Type B pancreatic cell (in vitro differentiated cells): ENCODE measurements at regions not wholly inside any gene's neighbourhood (a gene's known extent, or its start where the extent isn't known, plus 50 kb on each side); places are given as distances from the start of the nearest gene placed in this dataset.
"Not testable (repeated sequence)": the region's sequence is repeated elsewhere in the genome, so short reads cannot be mapped to it uniquely, and the experiment has no call there.

Experiments used
- DNase-seq: peaks from one replicate; pipeline ENCODE4 v3.0.0; 2021; ENCODE audit warnings: mixed read lengths; ENCODE audit not compliant: unreplicated experiment; ENCODE audit errors: extremely low spot score
- H3K27ac Mint-ChIP-seq: 2 replicates; pipeline ENCODE4 v1.8.0; 2021; ENCODE audit warnings: mild to moderate bottlenecking, mixed read lengths
- H3K27me3 Mint-ChIP-seq: 2 replicates; pipeline ENCODE4 v1.8.0; 2021; ENCODE audit warnings: mixed read lengths
- H3K36me3 Mint-ChIP-seq: 2 replicates; pipeline ENCODE4 v1.8.0; 2021; ENCODE audit warnings: mixed read lengths
- H3K4me1 Mint-ChIP-seq: one replicate; pipeline ENCODE4 v1.8.0; 2021; ENCODE audit warnings: mixed read lengths; ENCODE audit not compliant: unreplicated experiment
- H3K4me3 Mint-ChIP-seq: 2 replicates; pipeline ENCODE4 v1.8.0; 2021; ENCODE audit warnings: mild to moderate bottlenecking, mixed read lengths
- H3K9me3 Mint-ChIP-seq: 2 replicates; pipeline ENCODE4 v1.8.0; 2021; ENCODE audit warnings: mixed read lengths
- CTCF ChIP-seq: fragments of 200-600 bp; sonication (generic); conservative IDR thresholded peaks from 2 replicates; pipeline ENCODE4 v1.5.0; 2021; ENCODE audit warnings: antibody characterized with exemption, mild to moderate bottlenecking

- no peak for DNase-seq
- Mint-ChIP-seq H3K4me3 (no peak overlapping the region), H3K9me3 (peaks cover 6% of the 10 kb centered on the region), H3K4me1 (peaks cover 8% of the 10 kb centered on the region), H3K27me3 (peaks cover 7% of the 10 kb centered on the region), H3K27ac (no peak overlapping the region), H3K36me3 (no peaks in the 10 kb centered on the region)
- no peak for TF ChIP-seq CTCF
These were observed 64.7 kb upstream of the MAP9 start for GRCh38 chr4:155441475-155441874.

GRCh38 chr4:155439760-155440159 is 63.0 kb upstream of the MAP9 start:
- not testable (repeated sequence) for H3K27ac Mint-ChIP-seq

GRCh38 chr4:155434904-155435303 is 58.1 kb upstream of the MAP9 start:
- H3K27me3 Mint-ChIP-seq, result no peaks in the 10 kb centered on the region
- no peak overlapping the region for H3K4me3 Mint-ChIP-seq
- H3K36me3 Mint-ChIP-seq, result no peaks in the 10 kb centered on the region
- no peak for DNase-seq
- no peak overlapping the region for H3K27ac Mint-ChIP-seq
- TF ChIP-seq CTCF, result no peak
- peaks cover 4% of the 10 kb centered on the region for H3K4me1 Mint-ChIP-seq
- no peaks in the 10 kb centered on the region for H3K9me3 Mint-ChIP-seq

More at GRCh38 chr4:155439760-155440159, 63.0 kb upstream of the MAP9 start:
- not testable (repeated sequence) for H3K4me3 Mint-ChIP-seq, H3K27me3 Mint-ChIP-seq, H3K36me3 Mint-ChIP-seq, H3K9me3 Mint-ChIP-seq, H3K4me1 Mint-ChIP-seq, DNase-seq

GRCh38 chr4:155434366-155434765 is 57.6 kb upstream of the MAP9 start:
- peaks cover 4% of the 10 kb centered on the region for H3K4me1 Mint-ChIP-seq
- H3K36me3 Mint-ChIP-seq, result no peaks in the 10 kb centered on the region
- no peak for TF ChIP-seq CTCF
- DNase-seq, result no peak
- H3K27ac Mint-ChIP-seq, result no peak overlapping the region
- no peak overlapping the region for H3K4me3 Mint-ChIP-seq
- H3K9me3 Mint-ChIP-seq, result no peaks in the 10 kb centered on the region
- H3K27me3 Mint-ChIP-seq, result no peaks in the 10 kb centered on the region

- no peak for TF ChIP-seq CTCF
- Mint-ChIP-seq H3K27ac (no peak overlapping the region), H3K4me1 (peaks cover 4% of the 10 kb centered on the region), H3K36me3 (no peaks in the 10 kb centered on the region), H3K4me3 (no peak overlapping the region), H3K27me3 (no peaks in the 10 kb centered on the region), H3K9me3 (no peaks in the 10 kb centered on the region)
- DNase-seq, result no peak
These were observed 57.0 kb upstream of the MAP9 start for GRCh38 chr4:155433636-155434360.

GRCh38 chr4:155430895-155431795 is 54.4 kb upstream of the MAP9 start:
- no peak overlapping the region for H3K27ac Mint-ChIP-seq
- TF ChIP-seq CTCF, result no peak

More at GRCh38 chr4:155430895-155431795, 54.4 kb upstream of the MAP9 start:
- peaks cover 4% of the 10 kb centered on the region for H3K4me1 Mint-ChIP-seq
- no peak for DNase-seq
- H3K36me3 Mint-ChIP-seq, result no peaks in the 10 kb centered on the region
- no peaks in the 10 kb centered on the region for H3K9me3 Mint-ChIP-seq
- no peaks in the 10 kb centered on the region for H3K27me3 Mint-ChIP-seq
- H3K4me3 Mint-ChIP-seq, result no peak overlapping the region
